ENCODE measurements at regions not wholly inside any gene's neighbourhood (a gene's known extent, or its start where the extent isn't known, plus 50 kb on each side); places are given as distances from the start of the nearest gene placed in this dataset.

- no peak for DNase-seq
These were observed 1071.9 kb upstream of the ARRDC3 start for GRCh38 chr5:92455011-92455410.

GRCh38 chr5:92444888-92445287 lies 1061.8 kb upstream of the ARRDC3 start:
- no peak for DNase-seq

- no peak for DNase-seq
These were observed 1052.7 kb upstream of the ARRDC3 start for GRCh38 chr5:92435781-92436180.

- no peak for DNase-seq
These were observed 1046.5 kb upstream of the ARRDC3 start for GRCh38 chr5:92429646-92430045.

- no peak for DNase-seq
These were observed 1045.3 kb upstream of the ARRDC3 start for GRCh38 chr5:92428415-92428814.

- no peak for DNase-seq
These were observed 1041.8 kb upstream of the ARRDC3 start for GRCh38 chr5:92424785-92425426.

- no peak for DNase-seq
These were observed 1038.8 kb upstream of the ARRDC3 start for GRCh38 chr5:92421942-92422341.

GRCh38 chr5:92421196-92421595 lies 1038.1 kb upstream of the ARRDC3 start:
- no peak for DNase-seq

GRCh38 chr5:92419261-92419660 lies 1036.1 kb upstream of the ARRDC3 start:
- no peak for DNase-seq

- no peak for DNase-seq
These were observed 1035.2 kb upstream of the ARRDC3 start for GRCh38 chr5:92418341-92418740.

- no peak for DNase-seq
These were observed 1026.0 kb upstream of the ARRDC3 start for GRCh38 chr5:92409134-92409533.

GRCh38 chr5:92402956-92403702 lies 1020.0 kb upstream of the ARRDC3 start:
- peak; percentile 2 for DNase-seq

- no peak for DNase-seq
These were observed 1018.9 kb upstream of the ARRDC3 start for GRCh38 chr5:92402045-92402444.

GRCh38 chr5:92401492-92401891 lies 1018.4 kb upstream of the ARRDC3 start:
- no peak for DNase-seq

GRCh38 chr5:92394936-92395335 lies 1011.8 kb upstream of the ARRDC3 start:
- no peak for DNase-seq

- DNase-seq, result no peak
These were observed 1007.5 kb upstream of the ARRDC3 start for GRCh38 chr5:92390657-92391056.

GRCh38 chr5:92380069-92380770 lies 997.1 kb upstream of the ARRDC3 start:
- DNase-seq, result no peak

GRCh38 chr5:92378966-92379611 lies 996.0 kb upstream of the ARRDC3 start:
- DNase-seq, result no peak

GRCh38 chr5:92374859-92375258 lies 991.7 kb upstream of the ARRDC3 start:
- no peak for DNase-seq

- DNase-seq, result no peak
These were observed 989.6 kb upstream of the ARRDC3 start for GRCh38 chr5:92372766-92373165.

GRCh38 chr5:92371889-92372235 lies 988.7 kb upstream of the ARRDC3 start:
- no peak for DNase-seq

GRCh38 chr5:92371171-92371888 lies 988.2 kb upstream of the ARRDC3 start:
- no peak for DNase-seq

GRCh38 chr5:92370032-92370431 lies 986.9 kb upstream of the ARRDC3 start:
- no peak for DNase-seq
